ENCODE measurements at regions not wholly inside any gene's neighbourhood (a gene's known extent, or its start where the extent isn't known, plus 50 kb on each side); places are given as distances from the start of the nearest gene placed in this dataset.

DNA sequence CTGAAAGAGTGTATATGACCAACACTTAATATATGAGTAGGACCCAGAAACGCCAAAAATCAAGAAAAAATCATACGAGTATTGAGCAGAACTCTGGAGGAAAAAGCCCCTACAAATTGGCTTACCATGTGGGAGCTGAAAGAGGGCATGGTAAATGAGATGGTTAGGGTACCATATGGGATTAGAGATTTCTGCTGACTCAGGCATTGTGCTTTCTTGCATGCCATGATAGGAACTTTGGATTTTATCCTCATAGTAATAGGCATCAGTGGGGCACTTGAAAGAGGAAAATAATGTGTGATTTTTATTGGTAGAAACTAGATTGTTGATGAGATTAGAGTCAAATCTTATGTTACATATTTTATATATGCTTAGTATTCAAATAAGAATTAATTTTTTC is 271.1 kb downstream of the CBLN2 start:
- H3K27me3 ChIP-seq (ENCODE audit: insufficient read depth, low read length, poor library complexity): no peaks in the 10 kb centered on the region
- H3K9ac ChIP-seq (ENCODE audit: low read depth, low read length): no peak overlapping the region
- no peak for ATAC-seq (ENCODE audit: insufficient read depth, low read depth)
- TF ChIP-seq, protein P1, sequence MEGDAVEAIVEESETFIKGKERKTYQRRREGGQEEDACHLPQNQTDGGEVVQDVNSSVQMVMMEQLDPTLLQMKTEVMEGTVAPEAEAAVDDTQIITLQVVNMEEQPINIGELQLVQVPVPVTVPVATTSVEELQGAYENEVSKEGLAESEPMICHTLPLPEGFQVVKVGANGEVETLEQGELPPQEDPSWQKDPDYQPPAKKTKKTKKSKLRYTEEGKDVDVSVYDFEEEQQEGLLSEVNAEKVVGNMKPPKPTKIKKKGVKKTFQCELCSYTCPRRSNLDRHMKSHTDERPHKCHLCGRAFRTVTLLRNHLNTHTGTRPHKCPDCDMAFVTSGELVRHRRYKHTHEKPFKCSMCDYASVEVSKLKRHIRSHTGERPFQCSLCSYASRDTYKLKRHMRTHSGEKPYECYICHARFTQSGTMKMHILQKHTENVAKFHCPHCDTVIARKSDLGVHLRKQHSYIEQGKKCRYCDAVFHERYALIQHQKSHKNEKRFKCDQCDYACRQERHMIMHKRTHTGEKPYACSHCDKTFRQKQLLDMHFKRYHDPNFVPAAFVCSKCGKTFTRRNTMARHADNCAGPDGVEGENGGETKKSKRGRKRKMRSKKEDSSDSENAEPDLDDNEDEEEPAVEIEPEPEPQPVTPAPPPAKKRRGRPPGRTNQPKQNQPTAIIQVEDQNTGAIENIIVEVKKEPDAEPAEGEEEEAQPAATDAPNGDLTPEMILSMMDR (IDR thresholded peaks at IDR 0.05; ENCODE audit: borderline replicate concordance, extremely low read depth, low read length, poor library complexity, severe bottlenecking): no peak
- no peak for TF ChIP-seq EZH2 (IDR thresholded peaks at IDR 0.05; ENCODE audit: borderline replicate concordance, low read depth, low read length, severe bottlenecking)
- H3K4me3 ChIP-seq (ENCODE audit: low read depth in 1 of 2, low read length in 2 of 2): no peak overlapping the region
- no peak for DNase-seq
- no peaks in the 10 kb centered on the region for H4K20me1 ChIP-seq (ENCODE audit: insufficient read depth, low read length)
- H3K9me3 ChIP-seq (ENCODE audit: insufficient read depth, low read length, severe bottlenecking): no peaks in the 10 kb centered on the region
- no peaks in the 10 kb centered on the region for H3K4me1 ChIP-seq (ENCODE audit: insufficient read depth, low read length)
- no peak overlapping the region for H2AFZ ChIP-seq (ENCODE audit: low read depth, low read length)
- H3K27ac ChIP-seq (ENCODE audit: low read length): no peak overlapping the region
- H3K36me3 ChIP-seq (ENCODE audit: insufficient read depth, low read length): no peaks in the 10 kb centered on the region
- no peak overlapping the region for H3K4me2 ChIP-seq (ENCODE audit: insufficient read depth, low read length)
- H3K79me2 ChIP-seq (ENCODE audit: insufficient read depth, low read length): no peaks in the 10 kb centered on the region

DNA sequence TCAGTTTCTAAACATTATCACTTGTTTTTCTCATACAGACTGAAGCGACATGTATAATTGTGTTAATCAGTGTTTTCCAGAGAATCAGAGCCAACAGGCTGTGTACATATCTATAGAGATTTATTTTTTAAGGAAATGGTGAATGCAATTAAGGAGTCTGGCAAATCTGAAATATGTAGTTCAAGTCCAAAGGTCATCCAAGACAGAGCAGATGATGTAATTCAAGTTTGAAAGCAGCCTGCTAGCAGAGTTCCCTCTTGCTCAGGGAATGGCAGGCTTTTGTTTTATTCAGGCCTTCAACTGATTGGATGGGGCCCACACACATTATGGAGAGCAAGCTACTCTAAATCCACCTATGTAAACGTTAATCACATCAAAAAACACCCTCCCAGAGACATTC is 282.6 kb downstream of the CBLN2 start:
- Histone ChIP-seq H3K79me2 (ENCODE audit: insufficient read depth, low read length) (no peaks in the 10 kb centered on the region), H3K36me3 (ENCODE audit: insufficient read depth, low read length) (no peaks in the 10 kb centered on the region), H3K4me2 (ENCODE audit: insufficient read depth, low read length) (no peak overlapping the region), H3K4me1 (ENCODE audit: insufficient read depth, low read length) (no peaks in the 10 kb centered on the region), H4K20me1 (ENCODE audit: insufficient read depth, low read length) (no peaks in the 10 kb centered on the region), H3K9me3 (ENCODE audit: insufficient read depth, low read length, severe bottlenecking) (no peaks in the 10 kb centered on the region), H3K9ac (ENCODE audit: low read depth, low read length) (no peak overlapping the region), H3K27ac (ENCODE audit: low read length) (no peak overlapping the region), H2AFZ (ENCODE audit: low read depth, low read length) (no peak overlapping the region), H3K27me3 (ENCODE audit: insufficient read depth, low read length, poor library complexity) (no peaks in the 10 kb centered on the region), H3K4me3 (ENCODE audit: low read depth in 1 of 2, low read length in 2 of 2) (no peak overlapping the region)
- no peak for DNase-seq
- no peak for ATAC-seq (ENCODE audit: insufficient read depth, low read depth)
- TF ChIP-seq, protein P1 (IDR thresholded peaks at IDR 0.05; ENCODE audit: borderline replicate concordance, extremely low read depth, low read length, poor library complexity, severe bottlenecking): no peak
- no peak for TF ChIP-seq EZH2 (IDR thresholded peaks at IDR 0.05; ENCODE audit: borderline replicate concordance, low read depth, low read length, severe bottlenecking)

DNA sequence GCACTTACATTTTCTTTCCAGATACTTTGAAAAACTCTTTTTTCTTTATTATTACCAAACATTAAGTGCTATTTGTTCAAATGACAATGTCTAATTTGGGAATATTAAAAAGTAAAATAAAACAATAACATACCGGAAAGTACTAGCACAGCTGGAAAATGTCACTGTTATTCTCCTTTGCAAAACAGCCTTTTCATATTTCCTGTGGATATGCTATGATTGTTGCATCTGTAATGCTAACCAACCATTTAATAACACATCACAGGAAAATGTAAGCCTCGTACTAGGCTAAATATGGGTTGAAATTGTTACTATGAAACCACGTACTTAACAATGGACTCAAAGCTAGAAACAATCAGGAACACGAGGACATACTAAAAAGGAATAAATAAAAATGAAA is 298.1 kb downstream of the CBLN2 start:
- no peaks in the 10 kb centered on the region for H3K9me3 ChIP-seq (ENCODE audit: insufficient read depth, low read length, severe bottlenecking)
- no peak for DNase-seq
- no peaks in the 10 kb centered on the region for H3K36me3 ChIP-seq (ENCODE audit: insufficient read depth, low read length)
- no peak overlapping the region for H3K9ac ChIP-seq (ENCODE audit: low read depth, low read length)
- no peaks in the 10 kb centered on the region for H3K79me2 ChIP-seq (ENCODE audit: insufficient read depth, low read length)
- TF ChIP-seq, protein P1 (IDR thresholded peaks at IDR 0.05; ENCODE audit: borderline replicate concordance, extremely low read depth, low read length, poor library complexity, severe bottlenecking): no peak
- TF ChIP-seq EZH2 (IDR thresholded peaks at IDR 0.05; ENCODE audit: borderline replicate concordance, low read depth, low read length, severe bottlenecking): no peak
- H3K4me2 ChIP-seq (ENCODE audit: insufficient read depth, low read length): no peak overlapping the region
- H2AFZ ChIP-seq (ENCODE audit: low read depth, low read length): no peak overlapping the region
- no peaks in the 10 kb centered on the region for H4K20me1 ChIP-seq (ENCODE audit: insufficient read depth, low read length)
- H3K27ac ChIP-seq (ENCODE audit: low read length): no peak overlapping the region
- H3K27me3 ChIP-seq (ENCODE audit: insufficient read depth, low read length, poor library complexity): no peaks in the 10 kb centered on the region
- no peak for ATAC-seq (ENCODE audit: insufficient read depth, low read depth)
- H3K4me1 ChIP-seq (ENCODE audit: insufficient read depth, low read length): no peaks in the 10 kb centered on the region
- H3K4me3 ChIP-seq (ENCODE audit: low read depth in 1 of 2, low read length in 2 of 2): no peak overlapping the region

DNA sequence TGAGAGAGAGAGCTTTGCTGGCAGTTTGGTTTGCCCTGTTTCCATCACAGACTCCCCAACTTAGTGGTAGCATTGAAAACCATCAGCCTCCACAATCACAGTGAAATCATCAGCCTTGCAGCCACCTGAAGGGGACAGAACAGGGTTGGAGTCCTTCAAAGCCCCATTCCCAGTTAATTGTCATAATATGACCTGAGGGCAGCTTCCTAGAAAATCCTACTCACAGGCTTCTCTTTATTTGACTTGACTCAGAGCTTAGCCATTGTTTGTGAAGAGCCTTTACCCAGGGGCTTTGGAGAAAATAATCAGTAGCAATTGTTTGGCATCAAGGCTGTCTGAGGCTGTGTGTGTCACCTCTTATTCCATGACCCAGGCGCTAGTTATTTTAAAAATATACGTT is 308.7 kb downstream of the CBLN2 start:
- TF ChIP-seq, protein P1 (IDR thresholded peaks at IDR 0.05; ENCODE audit: borderline replicate concordance, extremely low read depth, low read length, poor library complexity, severe bottlenecking): no peak
- no peak for TF ChIP-seq EZH2 (IDR thresholded peaks at IDR 0.05; ENCODE audit: borderline replicate concordance, low read depth, low read length, severe bottlenecking)
- H3K9ac ChIP-seq (ENCODE audit: low read depth, low read length): no peak overlapping the region
- H3K4me2 ChIP-seq (ENCODE audit: insufficient read depth, low read length): no peak overlapping the region
- no peaks in the 10 kb centered on the region for H3K36me3 ChIP-seq (ENCODE audit: insufficient read depth, low read length)
- DNase-seq (no peak), ATAC-seq (ENCODE audit: insufficient read depth, low read depth) (no peak)
- no peak overlapping the region for H3K4me3 ChIP-seq (ENCODE audit: low read depth in 1 of 2, low read length in 2 of 2)
- no peak overlapping the region for H3K27ac ChIP-seq (ENCODE audit: low read length)
- H3K27me3 ChIP-seq (ENCODE audit: insufficient read depth, low read length, poor library complexity): no peaks in the 10 kb centered on the region
- no peaks in the 10 kb centered on the region for H3K79me2 ChIP-seq (ENCODE audit: insufficient read depth, low read length)
- H4K20me1 ChIP-seq (ENCODE audit: insufficient read depth, low read length): no peaks in the 10 kb centered on the region
- no peaks in the 10 kb centered on the region for H3K9me3 ChIP-seq (ENCODE audit: insufficient read depth, low read length, severe bottlenecking)
- no peak overlapping the region for H2AFZ ChIP-seq (ENCODE audit: low read depth, low read length)
- H3K4me1 ChIP-seq (ENCODE audit: insufficient read depth, low read length): no peaks in the 10 kb centered on the region
